GM23338 (cell line): ENCODE measurements at regions not wholly inside any gene's neighbourhood (a gene's known extent, or its start where the extent isn't known, plus 50 kb on each side); places are given as distances from the start of the nearest gene placed in this dataset.

Source experiments
- CTCF ChIP-seq, 2 experiments: fragments of 200-600 bp in 1 of 2; sonication (generic) in 1 of 2; conservative IDR thresholded peaks; 2 replicates each; pipeline versions ENCODE4 v1.5.1 to v1.6.1; 2016 to 2017; ENCODE audit warnings: antibody characterized with exemption in 2 of 2, low read depth in 2 of 2, mild to moderate bottlenecking in 2 of 2, moderate library complexity in 1 of 2
- EZH2 ChIP-seq: fragments of 200-600 bp; sonication (generic); IDR thresholded peaks from one replicate; pipeline ENCODE4 v1.8.0; 2017; ENCODE audit warnings: antibody characterized with exemption, mild to moderate bottlenecking, low read depth; ENCODE audit not compliant: unreplicated experiment
- NANOG ChIP-seq: IDR thresholded peaks from 2 replicates; pipeline ENCODE4 v1.6.1; 2016; ENCODE audit warnings: antibody characterized with exemption, borderline replicate concordance
- REST ChIP-seq: IDR thresholded peaks from one replicate; pipeline ENCODE4 v1.6.1; 2018; ENCODE audit warnings: antibody characterized with exemption; ENCODE audit not compliant: unreplicated experiment

- TF ChIP-seq CTCF (conservative IDR thresholded peaks at IDR 0.05; ENCODE audit: low read depth in 2 of 2), result no peak
- TF ChIP-seq EZH2, result no peak
- no peak for TF ChIP-seq REST
- no peak for TF ChIP-seq NANOG
Observed at GRCh38 chr5:120808135-120808534, 344.0 kb downstream of the PRR16 start.
